Lung microvascular endothelial cell (primary cell): ENCODE measurements at regions not wholly inside any gene's neighbourhood (a gene's known extent, or its start where the extent isn't known, plus 50 kb on each side); places are given as distances from the start of the nearest gene placed in this dataset.

Experiments
- DNase-seq, 2 donors: peaks; one replicate each; pipeline versions ENCODE4 v3.0.0 to v3.0.0-alpha.2; 2010; ENCODE audit warnings: low read depth in 2 of 2

DNA sequence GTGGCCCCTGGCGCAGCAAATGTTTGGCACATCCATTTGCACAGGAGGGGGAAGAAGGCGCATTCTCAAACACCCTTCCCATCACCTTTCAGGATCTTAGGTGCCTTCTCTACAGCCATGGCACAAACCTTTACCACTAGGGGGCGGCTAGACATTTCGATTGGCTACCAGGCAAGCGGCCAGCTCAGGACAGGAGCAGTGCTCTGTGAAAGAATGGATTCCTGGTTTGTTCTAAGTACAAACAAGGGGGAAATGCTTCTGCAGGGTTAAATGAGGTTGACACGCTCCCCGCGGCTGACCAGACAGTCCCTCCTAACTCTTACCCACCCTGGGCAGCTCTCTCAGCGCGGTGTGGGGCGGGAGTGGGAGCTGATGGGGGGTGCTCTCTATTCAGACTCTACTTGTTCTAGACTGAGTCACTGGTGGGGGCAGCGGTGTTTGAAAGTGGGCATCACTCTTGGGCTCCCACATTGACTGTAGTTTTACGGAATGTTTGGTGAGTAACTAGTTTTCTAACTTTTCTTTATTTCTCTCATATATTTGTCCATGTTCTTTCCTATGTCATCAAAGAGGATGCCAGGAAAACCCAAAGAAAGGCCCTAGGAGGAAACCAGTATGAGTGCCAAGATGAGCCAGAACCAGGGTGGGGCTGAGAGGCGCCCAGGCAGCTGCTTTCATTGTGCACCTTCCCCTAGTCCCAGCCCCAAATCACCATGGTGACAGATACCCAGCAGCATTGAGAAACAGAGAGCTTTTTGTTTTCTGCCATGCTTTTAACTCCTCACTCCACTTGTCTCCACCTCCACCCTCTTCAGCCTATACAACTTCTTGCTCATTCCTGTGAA, 61.4 kb upstream of the GPR158 start:
- peak; percentile 68 to 78 for DNase-seq

- DNase-seq: no peak
Observed at GRCh38 chr10:25114036-25114411, 60.8 kb upstream of the GPR158 start.

- no peak for DNase-seq
Observed at GRCh38 chr10:25117757-25118156, 57.0 kb upstream of the GPR158 start.

DNA sequence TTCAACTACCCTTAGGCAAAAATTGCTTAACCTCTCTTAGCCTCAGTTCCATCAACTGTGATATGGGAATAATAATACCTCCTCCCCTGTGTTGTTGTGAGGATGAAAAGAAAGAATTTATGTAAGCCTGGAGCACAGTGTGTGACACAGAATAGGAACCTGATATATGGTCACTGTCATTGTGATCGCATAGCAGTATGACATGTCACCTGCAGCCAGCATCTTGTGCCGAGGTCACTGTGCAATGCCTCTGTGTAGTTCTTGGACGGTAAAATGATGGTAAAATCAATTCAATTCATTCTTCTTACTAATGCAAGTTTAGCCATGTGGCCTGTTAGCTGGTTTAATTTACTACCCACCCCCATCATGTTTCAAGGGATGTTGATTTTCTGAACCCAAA, 54.6 kb upstream of the GPR158 start:
- no peak for DNase-seq
